MM.1S (cell line): ENCODE measurements at regions not wholly inside any gene's neighbourhood (a gene's known extent, or its start where the extent isn't known, plus 50 kb on each side); places are given as distances from the start of the nearest gene placed in this dataset.

Source experiments
- CTCF ChIP-seq: fragments of 300-600 bp; sonication (generic); IDR thresholded peaks from 2 replicates; pipeline ENCODE4 v1.5.1; 2016; ENCODE audit warnings: antibody characterized with exemption, low read length, mixed read lengths
- EZH2 ChIP-seq: fragments of 300-600 bp; sonication (generic); optimal IDR thresholded peaks from 2 replicates; pipeline ENCODE3; 2017; ENCODE audit warnings: low read depth, mild to moderate bottlenecking, antibody characterized with exemption, low read length, mixed read lengths

GRCh38 chr13:47087241-47087640, 190.4 kb upstream of the HTR2A start:
- TF ChIP-seq CTCF (no peak), EZH2 (no peak)
